GM19463 (cell line): ENCODE measurements at regions not wholly inside any gene's neighbourhood (a gene's known extent, or its start where the extent isn't known, plus 50 kb on each side); places are given as distances from the start of the nearest gene placed in this dataset.

ENCODE experiments used
- ATAC-seq: cut with Tn5 transposase; IDR thresholded peaks from one replicate; pipeline ENCODE4 v1.9.1; 2021; ENCODE audit warnings: mild to moderate bottlenecking, moderate library complexity; ENCODE audit not compliant: unreplicated experiment

- ATAC-seq: no peak
Observed at GRCh38 chr9:13990994-13991393, 322.9 kb downstream of the NFIB start.

- no peak for ATAC-seq
Observed at GRCh38 chr9:13990331-13990730, 323.6 kb downstream of the NFIB start.

GRCh38 chr9:13988944-13989343 lies 325.0 kb downstream of the NFIB start:
- ATAC-seq: no peak

GRCh38 chr9:13983607-13984006 lies 330.3 kb downstream of the NFIB start:
- ATAC-seq: no peak

GRCh38 chr9:13979941-13980318 lies 334.0 kb downstream of the NFIB start:
- no peak for ATAC-seq

- no peak for ATAC-seq
Observed at GRCh38 chr9:13975611-13976290, 338.2 kb downstream of the NFIB start.

DNA sequence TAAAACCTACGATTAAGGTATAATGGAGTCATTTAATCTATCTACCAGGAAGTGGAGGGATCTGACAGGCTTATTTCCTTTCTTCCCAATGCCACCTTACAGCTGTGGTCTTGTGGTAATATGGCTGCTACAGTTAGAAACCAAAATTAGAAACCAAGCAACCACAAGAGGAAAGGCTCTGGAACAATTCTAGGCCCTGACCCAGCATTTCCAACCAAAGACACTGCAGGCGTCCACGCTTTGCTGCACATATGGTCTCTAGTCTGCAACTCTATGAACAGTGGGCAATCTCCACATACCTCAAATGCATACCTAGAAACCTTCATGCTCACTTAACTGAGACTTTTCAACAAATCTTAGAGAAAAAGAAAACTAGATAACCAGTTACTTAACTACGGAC lies 339.1 kb downstream of the NFIB start:
- no peak for ATAC-seq

DNA sequence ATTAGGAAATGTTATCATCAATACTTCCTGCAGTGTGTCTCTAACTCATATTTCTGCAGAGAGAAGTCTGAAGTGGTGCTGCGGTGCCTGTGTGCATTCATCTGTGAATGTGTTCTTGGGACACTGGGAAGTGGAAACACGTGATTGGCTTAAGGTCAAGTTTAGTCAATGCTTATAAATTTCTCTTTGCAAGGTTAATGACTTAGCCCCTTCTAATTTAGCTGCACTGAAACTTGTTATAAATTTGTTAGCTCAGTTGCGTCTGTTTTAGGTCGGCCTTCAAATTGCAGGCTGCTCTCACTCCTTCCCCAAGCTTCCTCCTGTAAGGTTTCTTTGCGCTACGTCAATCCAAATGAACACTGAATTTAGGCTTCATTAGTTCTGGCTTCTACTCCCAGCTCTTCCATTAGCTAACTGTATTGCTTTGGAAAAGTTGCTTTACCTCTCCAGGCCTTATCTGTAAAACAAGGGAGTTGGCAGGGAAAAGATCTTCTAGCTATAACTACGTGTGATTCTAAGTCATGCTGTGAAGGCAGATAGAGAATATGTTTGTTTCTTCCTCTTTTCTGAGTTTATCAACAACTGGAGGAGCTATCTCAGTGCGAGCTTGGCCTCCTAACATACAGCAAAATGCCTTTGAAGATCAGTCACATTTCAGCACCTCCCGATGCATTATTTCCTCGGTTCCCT lies 341.8 kb downstream of the NFIB start:
- no peak for ATAC-seq

DNA sequence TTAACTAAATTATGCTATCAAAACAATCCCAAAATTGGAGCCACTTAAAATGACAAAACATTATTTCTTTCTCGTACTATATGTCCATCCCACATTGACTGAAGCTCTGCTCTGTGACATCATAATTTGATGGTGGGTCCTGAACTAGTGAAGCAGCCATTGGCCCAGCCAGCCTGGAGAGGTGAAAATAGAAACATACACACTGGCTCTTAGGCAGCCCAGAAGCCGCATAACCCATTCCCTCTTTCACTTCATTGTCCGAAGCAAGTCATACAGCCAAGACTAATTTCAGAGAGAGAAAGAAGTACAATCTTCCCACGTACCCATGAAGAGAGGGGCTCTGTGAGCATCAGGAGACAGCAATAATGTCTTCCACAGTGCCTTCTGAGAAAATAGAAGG lies 342.5 kb downstream of the NFIB start:
- ATAC-seq: no peak

GRCh38 chr9:13970426-13970825 lies 343.5 kb downstream of the NFIB start:
- no peak for ATAC-seq

GRCh38 chr9:13970018-13970417 lies 343.9 kb downstream of the NFIB start:
- ATAC-seq: no peak

- no peak for ATAC-seq
Observed at GRCh38 chr9:13967438-13967837, 346.5 kb downstream of the NFIB start.

- no peak for ATAC-seq
Observed at GRCh38 chr9:13967011-13967410, 346.9 kb downstream of the NFIB start.

- ATAC-seq: peak; percentile 63
Observed at GRCh38 chr9:13963005-13963653, 350.8 kb downstream of the NFIB start.

DNA sequence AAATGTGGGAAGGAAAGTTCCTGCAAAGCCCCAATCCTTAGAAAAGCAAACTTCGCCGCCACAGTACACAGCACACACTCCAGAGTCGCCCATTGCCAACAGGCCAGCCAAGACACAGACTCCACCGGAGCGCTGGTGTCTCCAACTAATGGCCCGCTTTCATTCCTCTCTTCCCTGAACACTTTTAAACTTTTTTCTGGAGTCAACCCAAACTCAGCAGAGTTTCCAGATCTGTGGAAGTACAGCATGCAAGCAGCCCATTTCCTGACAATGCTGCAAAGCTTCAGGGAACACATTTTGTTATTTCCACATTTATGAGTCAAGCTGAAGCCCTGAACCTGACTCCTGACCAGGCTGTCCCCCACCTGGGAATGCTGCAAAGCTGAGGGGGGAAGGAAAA lies 351.9 kb downstream of the NFIB start:
- ATAC-seq: no peak

GRCh38 chr9:13960011-13960765 lies 353.8 kb downstream of the NFIB start:
- ATAC-seq: no peak

DNA sequence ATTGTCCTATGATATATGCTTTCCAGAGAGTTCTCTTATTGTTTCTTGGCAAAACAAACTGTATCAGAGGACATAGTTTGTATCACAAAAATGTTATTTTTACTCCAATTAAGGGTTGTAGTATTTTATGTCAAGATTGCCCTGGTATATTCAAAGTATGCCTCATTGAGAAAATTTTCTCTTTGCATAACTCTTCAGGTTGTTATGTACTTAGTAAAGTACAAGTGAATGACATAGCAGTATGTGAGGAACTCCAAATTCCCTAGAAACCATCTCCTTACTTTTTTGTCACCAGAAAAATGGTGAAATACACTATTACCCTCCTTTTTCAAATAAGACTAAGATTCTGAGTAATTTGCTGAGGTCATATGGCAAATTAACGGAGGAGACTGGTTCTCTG lies 355.3 kb downstream of the NFIB start:
- ATAC-seq: no peak

DNA sequence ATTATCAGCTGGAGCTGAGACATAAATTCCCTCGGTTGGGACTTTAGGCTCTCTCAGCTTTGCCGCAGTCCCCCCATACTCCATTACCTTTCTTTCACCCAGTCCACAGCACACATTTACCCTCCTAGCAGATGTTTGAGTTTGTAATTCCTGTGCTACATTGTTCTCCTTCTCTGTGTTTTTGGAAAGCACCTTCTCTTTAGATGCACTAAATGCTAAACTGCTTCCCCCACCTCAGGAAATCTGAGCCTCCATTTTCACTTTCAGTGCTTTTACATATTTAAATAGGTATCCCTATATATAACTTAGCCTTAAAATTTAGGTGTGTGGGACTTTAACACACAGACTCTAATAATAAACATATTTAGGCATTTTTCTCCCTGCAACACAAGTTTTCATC lies 356.9 kb downstream of the NFIB start:
- ATAC-seq: peak; percentile 60

GRCh38 chr9:13956107-13956506 lies 357.8 kb downstream of the NFIB start:
- ATAC-seq: peak; percentile 35

DNA sequence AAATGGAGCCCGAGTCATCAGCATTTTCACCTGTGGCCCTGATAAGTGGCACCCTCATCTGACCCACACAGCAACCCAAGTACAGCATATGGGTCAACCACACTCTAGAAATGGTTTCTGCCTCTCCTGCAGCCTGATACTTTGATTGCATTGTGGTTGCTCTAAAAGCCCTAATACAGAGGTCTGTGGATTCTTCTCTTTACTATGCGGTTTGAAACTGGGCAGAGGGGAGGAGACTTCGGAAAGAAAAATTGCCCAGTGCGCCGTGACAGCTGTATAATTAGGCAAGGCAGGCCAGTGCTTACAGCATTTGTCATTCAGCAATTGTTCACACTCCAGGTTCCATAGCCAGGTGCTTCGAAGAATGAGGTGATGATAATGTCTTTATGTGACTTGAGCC lies 361.0 kb downstream of the NFIB start:
- ATAC-seq: no peak

GRCh38 chr9:13948037-13948436 lies 365.9 kb downstream of the NFIB start:
- no peak for ATAC-seq

- no peak for ATAC-seq
Observed at GRCh38 chr9:13943176-13943575, 370.8 kb downstream of the NFIB start.
